ENCODE measurements at regions not wholly inside any gene's neighbourhood (a gene's known extent, or its start where the extent isn't known, plus 50 kb on each side); places are given as distances from the start of the nearest gene placed in this dataset.

DNA sequence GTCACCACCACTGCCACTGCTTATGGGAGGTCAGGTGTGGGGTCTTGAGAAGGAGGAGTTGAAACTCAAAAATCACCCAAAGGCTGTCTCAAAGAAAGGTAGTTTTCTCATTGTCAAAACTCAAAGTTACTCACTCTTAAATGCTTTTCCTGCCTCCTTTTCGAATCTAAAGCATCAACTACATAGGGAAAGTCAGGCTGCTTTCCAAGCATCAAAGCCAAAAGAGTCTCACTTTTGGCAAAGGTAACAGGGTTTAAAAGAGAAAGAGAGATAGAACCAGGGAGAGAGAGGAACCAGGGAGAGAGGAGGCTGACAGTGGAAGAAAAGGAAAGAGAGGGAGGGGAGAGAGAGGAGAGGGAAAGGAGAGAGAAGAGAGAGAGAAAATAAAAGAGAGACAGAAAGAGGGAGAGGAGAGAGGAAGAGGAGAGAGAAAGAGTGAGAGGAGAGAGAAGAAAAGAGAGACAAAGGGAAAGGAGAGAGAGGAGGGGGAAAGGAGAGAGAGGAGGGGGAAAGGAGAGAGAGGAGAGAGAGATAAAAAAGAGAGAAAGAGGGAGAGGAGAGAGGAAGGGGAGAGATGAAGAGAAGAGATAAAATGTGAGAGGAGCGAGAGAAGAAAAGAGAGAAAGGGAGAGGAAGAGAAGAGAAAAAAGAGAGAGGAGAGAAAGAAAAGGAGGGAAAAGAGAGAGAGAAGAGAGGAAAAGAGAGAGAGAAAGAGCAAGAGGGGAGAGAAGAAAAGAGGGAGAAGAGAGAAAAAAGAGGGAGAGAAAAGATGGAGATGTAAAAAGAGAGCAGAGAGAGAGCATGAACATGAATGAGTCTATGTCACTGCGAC, 262.0 kb upstream of the TSHZ3 start:
- DNase-seq: no peak

DNA sequence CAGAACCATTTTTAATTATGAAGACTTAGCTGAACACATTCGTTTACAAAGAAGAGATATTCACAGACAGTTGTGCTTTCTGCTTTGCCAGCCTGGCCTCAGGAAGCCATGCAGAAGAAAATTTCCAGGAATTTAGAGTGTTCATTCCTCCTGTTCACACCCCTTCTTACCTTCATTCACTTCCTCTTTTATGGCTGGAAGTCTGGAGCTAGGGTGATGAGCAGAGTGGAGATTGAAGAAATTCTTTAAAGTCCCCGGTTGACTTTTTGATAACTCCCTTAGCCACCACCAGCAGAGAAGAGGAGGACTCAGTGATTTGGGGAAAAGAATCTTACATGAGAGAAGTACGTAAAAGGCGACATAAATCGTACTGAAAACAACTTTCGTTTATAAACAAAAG, 263.6 kb upstream of the TSHZ3 start:
- DNase-seq: no peak

DNA sequence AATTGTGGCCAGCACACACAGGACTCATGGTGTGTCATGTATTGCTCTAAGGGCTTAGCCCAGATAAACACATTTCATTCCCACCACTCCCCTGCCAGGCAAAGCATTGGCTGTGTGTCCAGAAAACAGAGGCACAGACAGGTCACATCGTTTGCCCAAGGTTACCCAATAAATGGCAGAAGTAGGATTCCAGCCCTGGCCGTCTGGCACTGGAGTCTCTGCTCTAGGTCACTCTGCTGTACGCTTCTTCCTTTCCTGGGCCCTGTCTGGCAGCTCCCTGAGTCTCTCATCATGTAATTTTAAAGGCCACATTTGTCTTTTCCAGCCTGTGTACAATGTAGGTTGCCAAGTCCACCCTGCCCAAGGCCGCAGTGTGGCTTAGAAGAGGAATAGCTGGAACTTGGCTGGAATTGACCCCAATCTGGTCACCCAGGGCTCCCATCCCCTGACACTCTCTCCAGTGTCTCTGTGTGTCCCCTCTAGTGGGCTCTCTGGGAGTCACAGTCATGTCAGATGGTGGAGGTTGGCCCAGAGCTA, 264.5 kb upstream of the TSHZ3 start:
- no peak for DNase-seq

DNA sequence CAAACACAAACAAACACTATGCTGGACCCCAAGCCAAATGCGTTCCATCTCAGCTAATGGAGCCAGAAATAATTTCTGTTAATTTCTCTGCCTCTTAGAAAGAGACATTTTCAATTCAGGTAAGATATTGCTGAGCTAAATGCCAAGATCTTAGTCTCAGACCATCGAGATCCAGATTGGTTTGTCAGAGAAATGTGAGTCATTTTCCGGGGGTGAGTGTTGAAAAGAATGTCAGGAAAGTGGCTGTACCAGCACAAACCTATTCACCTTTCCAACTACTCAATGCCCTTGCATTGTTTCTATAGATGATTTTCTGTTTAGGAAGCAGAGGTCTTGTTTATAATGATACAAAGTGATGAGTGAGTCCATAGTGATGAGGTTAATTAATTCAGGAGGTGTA, 266.8 kb upstream of the TSHZ3 start:
- no peak for DNase-seq

DNA sequence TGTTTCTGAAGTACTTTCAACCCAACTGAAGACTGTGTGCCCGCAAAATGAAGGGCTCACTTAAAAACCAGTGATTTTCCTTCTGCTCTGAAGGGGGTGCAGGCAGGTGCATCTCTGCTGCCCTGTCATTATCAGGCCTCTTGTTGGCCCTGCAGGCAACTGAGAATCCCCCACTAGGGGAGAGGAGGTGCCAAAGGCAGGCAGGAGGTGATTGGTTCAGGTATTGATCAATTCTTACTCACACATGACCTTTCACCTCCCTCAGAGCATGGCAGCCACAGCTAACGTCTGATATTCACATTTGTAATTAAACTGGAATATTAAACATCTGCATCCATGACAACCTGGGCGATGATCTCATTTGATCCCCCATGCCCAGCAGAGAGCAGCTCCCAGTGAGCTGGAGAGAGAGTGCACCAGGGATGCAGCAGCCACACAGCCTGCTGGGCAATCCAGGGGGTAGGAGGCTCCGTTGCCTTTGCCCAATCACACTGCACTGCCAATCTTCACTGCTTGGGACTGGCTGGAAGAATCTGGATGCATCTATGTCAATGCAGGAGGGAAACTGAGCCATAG, 267.9 kb upstream of the TSHZ3 start:
- DNase-seq: no peak

DNA sequence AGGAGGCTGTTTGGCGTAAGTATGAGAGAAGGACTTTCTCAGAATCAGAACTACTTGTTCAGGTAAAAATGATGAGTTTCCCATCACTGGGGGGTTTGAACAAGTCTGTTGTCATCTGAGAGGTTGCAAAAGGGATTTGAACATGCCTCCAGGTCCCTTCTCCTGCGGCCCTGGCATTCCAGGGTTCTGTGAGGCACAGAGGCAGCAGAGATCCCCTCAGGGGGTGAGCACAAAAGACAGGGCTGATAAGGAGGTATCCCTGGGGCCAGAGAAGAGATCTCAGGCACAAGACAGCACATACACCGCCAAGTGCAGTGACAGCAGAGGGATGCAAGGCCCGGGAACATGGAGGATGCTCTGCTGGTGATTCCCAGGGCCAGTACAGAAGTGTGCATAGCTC, 275.8 kb upstream of the TSHZ3 start:
- DNase-seq: no peak

DNA sequence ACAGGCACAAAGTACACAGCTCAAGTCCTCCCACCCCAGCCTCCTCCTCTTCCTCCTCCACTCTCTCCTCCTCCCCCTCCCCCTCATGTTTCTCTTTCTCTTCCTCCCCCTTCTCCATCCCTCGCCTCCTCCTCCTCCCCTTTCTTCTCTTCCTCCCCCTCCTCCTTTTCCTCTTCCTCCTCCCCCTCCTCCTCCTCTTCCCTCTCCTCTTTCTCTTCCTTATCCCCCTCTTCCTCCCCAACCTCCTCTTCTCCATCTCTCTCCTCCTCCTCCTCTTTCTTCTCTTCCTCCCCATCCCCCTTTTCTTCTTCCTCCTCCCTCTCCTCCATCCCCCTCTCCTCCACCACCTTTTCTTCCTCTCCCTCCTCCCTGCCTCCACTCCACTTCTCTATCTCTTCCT, 276.3 kb upstream of the TSHZ3 start:
- DNase-seq: no peak

DNA sequence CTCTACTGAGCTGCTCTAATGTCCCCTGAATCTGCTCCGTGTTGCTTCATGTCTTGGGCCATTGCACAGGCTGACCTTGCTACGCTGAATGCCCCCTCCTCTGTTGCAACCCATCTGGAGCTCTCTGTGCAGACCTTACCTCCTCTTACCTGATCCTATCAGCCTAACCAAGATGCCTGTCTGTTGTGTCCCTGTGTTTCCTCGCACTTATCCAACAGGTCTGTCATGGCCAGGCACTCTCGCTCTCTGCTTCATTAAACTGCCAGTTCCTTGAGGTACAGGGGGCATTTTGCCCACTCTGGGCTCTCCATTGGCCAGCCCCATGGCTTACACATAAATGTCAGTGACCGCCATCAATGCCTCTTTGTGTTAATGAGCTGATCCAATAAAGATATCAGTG, 277.7 kb upstream of the TSHZ3 start:
- DNase-seq: no peak

DNA sequence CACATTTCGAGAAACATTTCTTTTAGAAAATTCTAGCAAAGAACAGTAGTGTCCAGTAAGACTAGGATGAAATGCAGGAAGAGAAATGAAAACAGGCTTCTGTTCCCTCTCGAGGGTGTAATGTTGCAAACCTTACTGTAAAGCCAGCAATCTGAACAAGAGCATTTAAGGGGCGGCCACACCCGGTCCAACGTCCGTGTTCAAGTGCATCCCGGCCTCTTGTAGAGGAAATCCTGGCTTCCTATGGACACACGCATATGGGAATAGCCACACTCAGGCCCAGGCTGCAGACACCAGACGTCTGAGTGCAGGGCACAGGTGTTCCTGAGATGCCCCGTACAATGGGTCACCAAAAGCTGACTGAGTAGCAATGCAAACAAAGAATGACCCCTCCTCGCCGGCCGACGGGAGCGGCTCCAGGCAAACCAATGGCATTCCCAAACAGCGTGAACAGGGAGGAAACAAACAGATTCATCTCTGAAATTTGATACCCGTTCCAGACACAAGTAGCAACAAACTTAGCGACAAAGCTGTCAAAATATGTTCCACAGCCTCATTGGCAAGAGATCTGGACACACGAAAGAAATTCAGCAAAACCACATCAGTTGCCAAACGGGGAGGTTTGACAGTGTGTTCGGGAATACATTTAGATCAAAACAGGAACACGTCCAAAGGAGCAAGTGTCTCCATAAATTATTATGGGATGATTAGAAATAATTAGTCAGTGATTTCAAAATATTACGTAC, 278.6 kb upstream of the TSHZ3 start:
- DNase-seq: no peak

DNA sequence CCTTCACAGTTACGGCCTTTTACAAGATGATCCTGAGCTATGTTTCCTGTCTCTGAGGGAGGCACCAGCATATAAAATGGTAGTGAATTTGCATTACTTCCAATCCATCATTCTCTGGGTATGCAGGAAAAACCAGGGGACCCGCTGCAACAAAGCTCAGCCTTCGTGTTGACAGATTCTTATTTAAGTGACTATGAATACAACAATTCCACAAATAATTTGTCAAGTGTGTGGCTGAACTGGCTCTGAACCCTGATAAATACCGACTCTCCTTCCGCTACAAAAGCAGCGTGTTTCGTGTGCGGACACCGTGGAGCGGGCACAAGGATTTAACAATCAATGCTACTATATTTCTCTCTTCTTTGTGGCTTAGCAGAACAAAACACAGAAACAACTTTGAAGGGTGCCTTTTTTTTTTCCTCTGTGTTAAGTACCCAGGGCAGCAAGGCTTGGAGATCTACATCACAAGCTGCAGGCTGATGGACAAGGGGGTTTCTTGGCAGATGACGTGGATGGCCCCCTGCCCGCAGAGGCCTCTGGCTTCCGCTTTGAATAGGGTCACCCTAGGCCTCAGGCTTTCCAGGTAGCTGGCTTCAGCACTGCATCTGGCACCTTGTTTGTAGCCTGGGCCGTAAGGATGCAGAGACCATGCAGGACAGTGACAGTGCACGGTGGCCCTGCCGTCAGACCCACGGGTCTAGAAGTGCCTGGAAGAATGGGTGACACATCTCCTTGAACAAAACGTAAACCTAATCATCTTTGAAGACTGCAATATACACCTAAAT, 280.5 kb upstream of the TSHZ3 start:
- DNase-seq: no peak

DNA sequence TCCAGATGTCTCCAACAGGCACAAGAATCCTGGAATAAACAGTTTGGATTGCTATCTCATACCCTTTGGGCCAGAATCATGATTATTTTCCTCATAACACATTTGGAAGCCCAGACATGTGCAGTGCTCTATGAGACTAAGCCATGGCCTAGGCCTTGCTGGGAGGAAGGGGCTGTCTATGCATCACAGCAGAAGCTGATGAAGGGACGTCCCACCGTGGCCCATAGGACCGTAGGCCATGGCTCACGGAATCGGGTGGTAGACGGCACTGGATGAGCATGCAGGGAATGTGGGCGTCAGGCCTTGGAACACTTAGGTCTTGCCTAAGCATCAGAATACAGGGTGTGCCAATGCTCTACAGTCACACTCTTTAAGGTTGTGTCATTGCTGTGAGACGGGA, 283.8 kb upstream of the TSHZ3 start:
- DNase-seq: no peak

DNA sequence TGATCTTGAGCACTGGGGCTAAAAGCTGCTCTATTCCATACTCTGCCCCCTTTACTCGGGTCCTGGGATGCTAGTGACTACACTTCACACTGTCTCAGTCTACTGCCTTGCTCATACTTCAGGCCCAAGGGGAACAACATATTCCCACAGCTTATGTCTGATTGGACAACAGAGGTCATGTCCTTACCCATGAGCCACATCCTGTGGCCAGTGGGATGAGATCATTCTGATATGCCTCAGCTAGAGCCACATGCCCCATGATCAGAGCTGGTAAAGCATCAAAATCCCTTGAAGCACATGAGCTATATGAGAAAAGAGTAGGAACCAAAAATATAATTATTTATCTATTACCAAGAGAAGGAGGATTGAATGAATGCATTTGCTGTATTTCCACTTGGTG, 290.1 kb upstream of the TSHZ3 start:
- DNase-seq: no peak

DNA sequence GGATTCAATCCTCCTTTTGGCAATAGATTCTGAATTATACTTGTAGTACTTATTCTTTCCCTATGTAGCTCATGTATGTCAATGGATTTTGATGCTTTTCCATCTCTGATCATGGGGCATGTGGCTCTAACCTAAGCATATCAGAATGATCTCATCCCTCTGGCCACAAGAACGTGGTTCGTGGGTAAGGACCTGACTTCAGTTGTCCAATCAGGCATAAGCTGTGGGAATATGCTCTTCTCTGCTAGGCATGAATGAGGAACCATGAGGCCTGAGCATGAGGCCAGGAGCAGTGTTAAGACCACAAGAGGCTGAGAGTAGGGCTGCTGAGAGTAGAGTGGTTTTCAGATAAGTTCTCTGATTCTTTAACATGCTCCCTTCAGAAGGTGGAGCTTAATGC, 292.4 kb upstream of the TSHZ3 start:
- no peak for DNase-seq

DNA sequence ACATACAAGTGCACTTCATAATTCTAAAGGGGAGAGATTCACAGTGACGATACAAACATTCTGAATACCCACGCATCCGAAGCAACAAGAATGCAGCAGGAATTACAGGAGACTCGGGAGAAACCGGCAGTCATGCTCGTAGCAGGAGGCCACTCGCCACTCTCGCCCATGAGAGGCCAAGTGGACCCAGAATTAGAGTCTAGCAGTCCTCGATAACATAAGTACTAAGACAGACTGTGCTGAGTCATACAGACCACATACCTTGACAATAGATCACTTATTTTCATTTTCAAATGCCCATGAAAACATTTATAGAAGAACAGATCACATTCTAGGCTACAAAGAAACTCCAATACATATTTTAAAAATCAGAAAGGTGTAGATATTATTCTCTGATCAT, 299.1 kb upstream of the TSHZ3 start:
- DNase-seq: no peak

DNA sequence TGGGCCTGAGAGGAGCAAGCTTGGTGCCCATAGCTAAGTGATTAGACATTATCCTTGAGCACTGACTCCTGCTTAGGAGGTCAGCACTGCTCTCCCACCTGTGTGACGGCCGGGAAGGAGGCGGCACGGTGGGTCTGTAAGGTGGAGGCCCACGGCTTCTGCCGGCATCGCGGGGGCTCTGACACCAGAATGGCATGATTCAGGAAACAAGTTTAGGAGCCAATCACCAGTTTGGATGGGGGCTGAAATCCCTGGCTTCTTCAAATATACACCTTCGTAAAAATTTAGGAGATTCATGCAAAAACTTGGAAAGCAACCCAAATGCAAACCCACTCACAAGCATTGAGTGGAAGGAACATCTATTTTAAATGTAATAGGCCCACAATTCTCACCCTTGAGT, 307.3 kb upstream of the TSHZ3 start:
- no peak for DNase-seq

DNA sequence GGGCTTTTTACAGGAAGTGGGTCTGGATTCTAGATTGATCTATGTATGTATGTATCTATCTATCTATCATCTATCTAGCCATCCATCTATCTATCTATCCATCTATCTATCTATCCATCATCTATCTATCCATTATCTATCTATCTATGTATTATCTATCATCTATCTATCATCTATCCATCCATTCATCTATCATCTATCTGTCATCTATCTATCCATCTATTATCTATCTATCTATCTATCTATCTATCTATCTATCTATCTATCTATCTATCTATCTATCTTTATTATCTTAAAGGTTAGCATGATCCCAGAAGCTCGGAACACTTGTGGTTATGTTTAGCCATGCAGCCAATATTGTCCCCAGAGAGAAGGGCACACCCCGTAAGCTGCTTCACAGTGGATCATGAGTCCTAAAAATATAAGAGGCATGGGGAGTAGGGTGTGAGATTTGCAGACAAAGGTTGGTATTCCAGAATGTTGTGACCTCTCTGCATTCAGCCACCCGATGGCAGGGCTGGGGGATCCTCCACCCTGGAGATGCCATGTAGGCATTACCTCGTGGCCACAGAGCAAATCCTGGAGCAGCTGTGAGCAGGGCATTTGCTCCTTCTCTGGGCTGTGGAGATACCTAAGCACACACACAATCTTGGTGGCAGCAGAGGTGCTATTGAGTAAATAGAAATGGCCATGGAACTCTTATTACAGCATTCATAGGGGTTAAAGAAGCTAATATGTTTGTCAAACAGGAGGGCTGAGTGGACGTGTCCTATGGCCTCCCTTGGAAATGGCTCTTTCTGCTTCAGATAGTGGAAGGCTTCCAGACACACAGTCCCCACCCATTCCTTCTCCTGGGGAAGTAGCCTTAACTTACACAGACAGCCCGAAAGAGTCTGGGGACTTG, 310.0 kb upstream of the TSHZ3 start:
- no peak for DNase-seq

DNA sequence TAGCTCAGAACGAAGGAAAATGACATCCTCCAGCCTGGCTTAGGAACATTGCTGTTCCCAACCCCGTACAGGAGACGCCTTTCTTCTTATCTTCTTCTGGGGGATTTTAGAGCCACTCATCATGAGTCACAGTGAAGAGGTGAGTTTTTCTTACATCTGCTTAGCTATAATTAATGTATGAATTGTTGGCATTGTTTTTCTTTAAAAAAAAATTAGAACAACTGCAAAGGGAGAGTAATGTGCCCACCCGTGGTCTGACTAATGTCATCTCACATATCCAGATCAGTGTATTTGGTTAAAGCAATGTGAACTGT, 310.6 kb upstream of the TSHZ3 start:
- DNase-seq: no peak

DNA sequence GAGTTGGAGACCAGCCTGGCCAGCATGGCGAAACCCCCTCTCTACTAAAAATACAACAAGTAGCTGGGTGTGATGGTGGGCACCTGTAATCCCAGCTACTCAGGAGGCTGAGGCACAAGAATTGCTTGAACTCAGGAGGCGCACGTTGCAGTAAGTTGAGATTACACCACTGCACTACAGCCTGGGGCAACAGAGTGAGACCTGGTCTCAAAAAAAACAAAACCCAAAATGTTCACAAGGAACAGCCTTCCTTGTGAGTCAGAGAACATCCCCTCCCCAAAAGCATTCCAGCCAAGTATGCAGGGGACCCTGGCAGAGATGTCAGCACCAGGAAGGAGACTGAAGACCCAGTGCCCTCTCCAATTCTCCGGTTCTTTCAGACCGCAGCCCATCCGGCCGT, 314.9 kb upstream of the TSHZ3 start:
- no peak for DNase-seq

DNA sequence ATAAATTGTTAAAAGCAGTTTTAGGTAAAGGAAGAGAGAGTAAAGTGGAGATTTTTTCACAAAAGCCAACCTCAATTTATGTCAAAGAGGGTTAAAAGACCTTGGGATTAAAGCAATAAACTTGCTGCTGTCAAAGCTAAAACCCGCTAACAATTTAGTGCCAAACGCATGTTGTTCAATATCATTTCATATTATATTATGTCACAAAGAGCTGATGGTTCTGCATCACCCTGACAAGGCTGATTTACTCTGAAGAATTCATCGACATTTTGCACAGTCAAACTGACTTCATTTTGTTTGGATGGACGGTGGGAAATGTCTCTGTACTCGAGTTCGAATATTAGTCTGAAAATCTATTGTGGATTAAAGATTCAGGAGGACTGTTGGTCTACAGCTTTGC, 315.8 kb upstream of the TSHZ3 start:
- DNase-seq: no peak

DNA sequence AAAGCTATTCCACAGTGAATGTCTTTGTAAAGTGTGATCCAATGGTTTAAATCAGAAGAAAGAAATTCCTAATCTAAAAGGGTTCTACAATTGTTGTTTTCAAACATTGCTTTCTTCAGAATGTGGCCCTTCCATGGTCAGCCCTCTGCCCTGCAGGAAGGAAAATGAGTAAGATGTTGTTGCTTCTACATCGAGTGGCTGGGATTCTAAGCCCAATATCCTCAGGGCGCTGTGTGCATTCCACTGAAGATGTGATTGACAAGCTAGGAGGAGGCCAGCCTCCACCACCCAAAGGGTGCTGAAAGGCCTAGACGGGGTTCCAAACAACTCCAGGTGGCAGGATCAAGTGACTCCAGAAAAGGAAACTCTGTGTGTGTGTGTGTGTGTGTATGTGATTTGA, 316.9 kb upstream of the TSHZ3 start:
- DNase-seq: no peak

DNA sequence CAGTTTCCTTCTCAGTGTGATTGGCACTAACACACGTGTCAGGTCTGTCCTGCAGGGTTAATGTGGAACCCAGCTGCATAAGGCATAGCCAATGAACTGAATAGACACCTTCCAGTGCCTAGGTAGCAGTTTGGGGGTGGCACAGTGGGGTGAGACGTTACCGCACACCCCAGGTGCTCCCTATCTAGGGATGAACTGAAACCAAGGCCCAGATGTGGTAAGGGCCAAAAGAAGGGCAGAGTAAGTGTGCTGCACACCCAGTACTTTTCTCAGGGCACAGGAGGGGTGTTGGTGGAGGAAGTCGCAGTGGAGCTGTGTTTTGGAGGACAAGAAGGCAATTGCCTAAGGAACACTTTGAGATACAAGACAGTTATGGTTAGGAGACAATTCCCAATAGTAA, 317.9 kb upstream of the TSHZ3 start:
- no peak for DNase-seq

DNA sequence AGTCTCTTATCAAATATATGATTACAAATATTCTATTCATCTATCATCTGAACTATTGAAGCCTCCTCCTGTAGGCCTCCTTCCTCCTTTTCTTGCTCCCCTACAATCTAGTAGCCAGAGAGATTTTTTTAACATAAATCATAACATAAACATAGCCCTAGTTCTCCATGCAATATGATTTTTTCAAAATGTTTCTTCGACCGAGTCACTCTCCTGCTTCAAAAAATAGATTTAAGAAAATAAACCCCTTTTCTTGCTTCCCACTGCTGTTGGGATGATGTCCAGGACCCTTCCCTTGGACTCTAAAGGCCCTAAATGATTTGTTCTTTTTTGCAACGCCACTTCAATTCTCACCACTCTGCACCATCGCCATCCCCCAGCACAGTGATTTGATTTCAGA, 319.7 kb upstream of the TSHZ3 start:
- no peak for DNase-seq

Data from DMS153 (cell line).